A549 (cell line): ENCODE measurements at regions not wholly inside any gene's neighbourhood (a gene's known extent, or its start where the extent isn't known, plus 50 kb on each side); places are given as distances from the start of the nearest gene placed in this dataset.

ENCODE experiments used
- ATAC-seq, 2 experiments: fragments of 200-7000 bp in 1 of 2; fragments of >200 bp in 1 of 2; cut with Nextera tagmentation in 1 of 2; cut with Tn5 transposase in 1 of 2; 3 replicates each; pipeline versions ENCODE4 v1.8.0 to v1.9.1; 2018 to 2020; ENCODE audit warnings: mild to moderate bottlenecking in 1 of 2, moderate library complexity in 1 of 2
- CTCF ChIA-PET: fragments of 300-600 bp; sonication (Branson Sonifier 250); formaldehyde crosslinking; extraction: SDS; loops from one replicate; lab custom pipeline; 2021; ENCODE audit warnings: antibody characterized with exemption, inconsistent platforms; lab: Yijun Ruan, JAX
- POLR2A ChIA-PET: fragments of 350-600 bp; formaldehyde crosslinking; extraction: SDS; loops from one replicate; lab custom pipeline; 2021; ENCODE audit warnings: antibody characterized with exemption, inconsistent platforms; lab: Yijun Ruan, JAX
- DNase-seq, 2 experiments: peaks; one replicate each; pipeline versions ENCODE4 v3.0.0 to v3.0.0-alpha.2; 2011 to 2016; ENCODE audit warnings: low read depth in 1 of 2, low spot score in 1 of 2
- FAIRE-seq: peaks from 2 replicates; lab custom pipeline; 2011; peaks lifted over from hg19 to GRCh38; lab: Jason Lieb, UNC
- H3K27ac ChIP-seq, 2 experiments: fragments of >200 bp; sonication (Bioruptor Twin); formaldehyde crosslinking; 3 replicates each; pipeline ENCODE4 v1.5.1; 2016 to 2017
- H3K4me1 ChIP-seq: fragments of >200 bp; sonication (Bioruptor Twin); formaldehyde crosslinking; 3 replicates; pipeline ENCODE4 v1.6.1; 2016
- H3K4me2 ChIP-seq: fragments of >200 bp; sonication (Bioruptor Twin); formaldehyde crosslinking; 3 replicates; pipeline ENCODE4 v1.6.1; 2016
- H3K4me3 ChIP-seq: fragments of >200 bp; sonication (Bioruptor Twin); formaldehyde crosslinking; 3 replicates; pipeline ENCODE4 v1.5.1; 2016
- H3K9me3 ChIP-seq: fragments of >200 bp; sonication (Bioruptor Twin); formaldehyde crosslinking; 3 replicates; pipeline ENCODE4 v1.6.1; 2016
- ATOH8 ChIP-seq: fragments of 250-450 bp; sonication (Bioruptor Pico); IDR thresholded peaks from 2 replicates; pipeline ENCODE4 v1.5.0; 2020; ENCODE audit warnings: low read depth, mild to moderate bottlenecking, moderate library complexity
- BCL3 ChIP-seq: fragments of >200 bp; sonication (Bioruptor Twin); formaldehyde crosslinking; IDR thresholded peaks from 3 replicates; pipeline ENCODE4 v1.6.1; 2016
- CBX8 ChIP-seq: fragments of 200-600 bp; sonication (generic); IDR thresholded peaks from 2 replicates; pipeline ENCODE4 v1.6.1; 2016
- CHD4 ChIP-seq: fragments of 200-600 bp; sonication (generic); IDR thresholded peaks from 2 replicates; pipeline ENCODE4 v1.6.1; 2016; ENCODE audit warnings: antibody characterized with exemption, mild to moderate bottlenecking, borderline replicate concordance
- ELK1 ChIP-seq: fragments of 150-350 bp; IDR thresholded peaks from 2 replicates; pipeline ENCODE4 v1.6.1; 2014; ENCODE audit warnings: low read depth, mild to moderate bottlenecking, low read length
- ESRRA ChIP-seq: fragments of 150-350 bp; IDR thresholded peaks from 2 replicates; pipeline ENCODE4 v1.6.1; 2014; ENCODE audit warnings: mild to moderate bottlenecking, low read length, borderline replicate concordance
- FOSL2 ChIP-seq, 2 experiments: fragments of 450-650 bp in 1 of 2; fragments of >200 bp in 1 of 2; sonication (Bioruptor Twin) in 1 of 2; formaldehyde crosslinking; IDR thresholded peaks; 2 replicates each; pipeline versions ENCODE4 v1.5.0 to v1.6.1; 2016 to 2020; ENCODE audit warnings: mild to moderate bottlenecking in 1 of 2, moderate library complexity in 1 of 2
- HDAC2 ChIP-seq: fragments of 200-600 bp; sonication (generic); IDR thresholded peaks from 2 replicates; pipeline ENCODE4 v1.6.1; 2016
- HES2 ChIP-seq: fragments of >200 bp; sonication (Bioruptor Twin); formaldehyde crosslinking; IDR thresholded peaks from 2 replicates; pipeline ENCODE4 v1.6.1; 2016
- HMGXB4 ChIP-seq: fragments of 250-450 bp; sonication (Bioruptor Pico); IDR thresholded peaks from 2 replicates; pipeline ENCODE4 v1.5.0; 2021; ENCODE audit warnings: mild to moderate bottlenecking, moderate library complexity, borderline replicate concordance
- HOXB13 ChIP-seq: fragments of 250-450 bp; sonication (Bioruptor Pico); IDR thresholded peaks from 2 replicates; pipeline ENCODE4 v1.5.0; 2020; ENCODE audit warnings: low read depth, mild to moderate bottlenecking, moderate library complexity
- JUN ChIP-seq, 2 experiments: fragments of >200 bp; sonication (Bioruptor Twin); formaldehyde crosslinking; IDR thresholded peaks; 2 replicates in 1 of 2; 3 replicates in 1 of 2; pipeline ENCODE4 v1.6.1; 2016 to 2017
- KDM5A ChIP-seq: fragments of 200-600 bp; sonication (generic); IDR thresholded peaks from 2 replicates; pipeline ENCODE4 v1.6.1; 2016; ENCODE audit warnings: antibody characterized with exemption, mild to moderate bottlenecking
- MAFK ChIP-seq: fragments of 450-650 bp; IDR thresholded peaks from 2 replicates; pipeline ENCODE4 v1.6.1; 2014; ENCODE audit not compliant: partially characterized antibody
- NFE2L2 ChIP-seq: fragments of 150-350 bp; conservative IDR thresholded peaks from 2 replicates; pipeline ENCODE4 v1.6.1; 2014; ENCODE audit warnings: low read length
- NPAS2 ChIP-seq: fragments of 250-450 bp; sonication (Bioruptor Pico); IDR thresholded peaks from 2 replicates; pipeline ENCODE4 v1.8.0; 2022; ENCODE audit warnings: mild to moderate bottlenecking, moderate library complexity, borderline replicate concordance
- PBX3 ChIP-seq: IDR thresholded peaks from 2 replicates; pipeline ENCODE4 v1.6.1; 2012
- POLR2AphosphoS2 ChIP-seq: conservative IDR thresholded peaks from 2 replicates; pipeline ENCODE4 v1.6.1; 2012; ENCODE audit warnings: low read length, improper control_type of control experiment, inconsistent platforms
- RAD21 ChIP-seq, 2 experiments: fragments of >200 bp in 1 of 2; sonication (Bioruptor Twin) in 1 of 2; formaldehyde crosslinking in 1 of 2; IDR thresholded peaks in 1 of 2; conservative IDR thresholded peaks in 1 of 2; 2 replicates in 1 of 2; 3 replicates in 1 of 2; pipeline ENCODE4 v1.6.1; 2012 to 2018; ENCODE audit warnings: inconsistent platforms in 1 of 2
- RCOR1 ChIP-seq: fragments of 150-350 bp; IDR thresholded peaks from 2 replicates; pipeline ENCODE4 v1.6.1; 2014; ENCODE audit warnings: antibody characterized with exemption, low read length, low read depth
- RFX5 ChIP-seq: fragments of 450-650 bp; IDR thresholded peaks from 2 replicates; pipeline ENCODE4 v1.7.1; 2014; ENCODE audit warnings: antibody characterized with exemption, mild to moderate bottlenecking, moderate library complexity
- SMC3 ChIP-seq: fragments of >200 bp; sonication (Bioruptor Twin); formaldehyde crosslinking; IDR thresholded peaks from 3 replicates; pipeline ENCODE4 v1.6.1; 2018; ENCODE audit warnings: inconsistent platforms
- ZC3H11A ChIP-seq: fragments of 450-650 bp; IDR thresholded peaks from 2 replicates; pipeline ENCODE4 v1.6.1; 2014; ENCODE audit warnings: antibody characterized with exemption, mild to moderate bottlenecking
- WGBS: methylation state at CpG from one replicate; pipeline ENCODE4 v1.1.6; 2017; ENCODE audit errors: missing lambda C conversion rate; 5-methylcytosine and 5-hydroxymethylcytosine counted together

GRCh38 chr3:182190056-182190455 is 478.3 kb downstream of the SOX2 start:
- no peak for ATAC-seq
- Histone ChIP-seq H3K4me3 (no peak overlapping the region), H3K4me1 (no peaks in the 10 kb centered on the region), H3K27ac (no peak overlapping the region), H3K9me3 (no peaks in the 10 kb centered on the region), H3K4me2 (no peak overlapping the region)
- ChIA-PET CTCF (no interaction called here), POLR2A (no interaction called here)
- DNase-seq, result no peak
- TF ChIP-seq RFX5 (no peak), ESRRA (no peak), SMC3 (no peak), RAD21 (conservative IDR thresholded peaks at IDR 0.05 in 1 of 2, IDR thresholded peaks at IDR 0.05 in 1 of 2) (no peak), JUN (IDR thresholded peaks at IDR 0.05) (no peak), CHD4 (no peak), KDM5A (no peak), BCL3 (no peak), NFE2L2 (no peak), HES2 (no peak)
- WGBS, result 93% methylated on average over 2 of the region's 2 CpGs
- FAIRE-seq, result no peak

- TF ChIP-seq KDM5A (no peak), HDAC2 (no peak)
- TF ChIP-seq, all 56 proteins: peak for 0
- FAIRE-seq, result no peak
- POLR2A ChIA-PET, result no interaction called here
- no peak overlapping the region for H3K27ac ChIP-seq
- CTCF ChIA-PET, result no interaction called here
- no peaks in the 10 kb centered on the region for H3K4me1 ChIP-seq
- H3K9me3 ChIP-seq, result no peaks in the 10 kb centered on the region
- ATAC-seq, result no peak
- 82% methylated on average over 1 of the region's 1 CpG for WGBS
- H3K4me3 ChIP-seq, result no peak overlapping the region
- H3K4me2 ChIP-seq, result no peak overlapping the region
- no peak for DNase-seq
Observed at GRCh38 chr3:182198345-182198744, 486.6 kb downstream of the SOX2 start.

GRCh38 chr3:182201456-182202168 is 489.9 kb downstream of the SOX2 start:
- DNase-seq, result no peak
- ChIA-PET POLR2A (no interaction called here), CTCF (no interaction called here)
- H3K9me3 ChIP-seq, result no peaks in the 10 kb centered on the region
- no peak overlapping the region for H3K4me3 ChIP-seq
- no peak for FAIRE-seq
- no peaks in the 10 kb centered on the region for H3K4me1 ChIP-seq
- no peak overlapping the region for H3K4me2 ChIP-seq
- no peak overlapping the region for H3K27ac ChIP-seq
- WGBS, result 92% methylated on average over 11 of the region's 11 CpGs
- TF ChIP-seq ATOH8 (CRISPR knock-in tag) (no peak), CBX8 (no peak), MAFK (no peak), PBX3 (no peak), NPAS2 (CRISPR knock-in tag) (no peak), ZC3H11A (no peak), HOXB13 (CRISPR knock-in tag) (no peak), FOSL2 (IDR thresholded peaks at IDR 0.05) (no peak), FOSL2 (CRISPR knock-in tag; IDR thresholded peaks at IDR 0.05) (no peak), ELK1 (no peak), RCOR1 (no peak), POLR2AphosphoS2 (no peak), HMGXB4 (CRISPR knock-in tag) (no peak), ESRRA (no peak)
- ATAC-seq, result no peak
